HEK293 (cell line): ENCODE measurements at regions not wholly inside any gene's neighbourhood (a gene's known extent, or its start where the extent isn't known, plus 50 kb on each side); places are given as distances from the start of the nearest gene placed in this dataset.

ENCODE experiments used
- CTCF ChIA-PET: fragments of 350-600 bp; formaldehyde crosslinking; extraction: SDS; loops from one replicate; lab custom pipeline; 2021; ENCODE audit warnings: antibody characterized with exemption; lab: Yijun Ruan, JAX
- POLR2A ChIA-PET: fragments of 300-600 bp; formaldehyde crosslinking; extraction: SDS; loops from one replicate; lab custom pipeline; 2020; ENCODE audit warnings: antibody characterized with exemption, inconsistent platforms; lab: Yijun Ruan, JAX
- H3K27ac ChIP-seq: fragments of 200-500 bp; sonication (Bioruptor generic); 2 replicates; pipeline ENCODE4 v1.5.1; 2014; ENCODE audit warnings: low read depth, low read length, control low read depth, inconsistent platforms; ENCODE audit errors: extremely low read depth
- H3K36me3 ChIP-seq, 2 experiments: fragments of 200-500 bp in 1 of 2; sonication (Bioruptor generic) in 1 of 2; 1 replicate in 1 of 2; 2 replicates in 1 of 2; pipeline ENCODE4 v1.5.1; 2014 to 2017; ENCODE audit warnings: inconsistent platforms in 2 of 2, low read length in 2 of 2; ENCODE audit not compliant: control insufficient read depth in 2 of 2, insufficient read depth in 1 of 2
- H3K4me1 ChIP-seq: fragments of 200-500 bp; sonication (Bioruptor generic); 2 replicates; pipeline ENCODE4 v1.5.1; 2014; ENCODE audit warnings: mild to moderate bottlenecking, low read length, inconsistent platforms; ENCODE audit not compliant: control insufficient read depth, insufficient read depth
- H3K4me3 ChIP-seq: 2 replicates; pipeline ENCODE4 v1.5.1; 2011; ENCODE audit warnings: low read depth, mild to moderate bottlenecking, control low read depth, low read length, moderate library complexity
- H3K9me3 ChIP-seq: fragments of 200-500 bp; sonication (Bioruptor generic); 2 replicates; pipeline ENCODE4 v1.5.1; 2014; ENCODE audit warnings: low read depth, low read length, inconsistent platforms; ENCODE audit not compliant: control insufficient read depth, insufficient read depth
- ATF2 ChIP-seq: fragments of 450-650 bp; formaldehyde crosslinking; IDR thresholded peaks from 2 replicates; pipeline ENCODE4 v1.5.1; 2016; ENCODE audit warnings: missing biosample characterization, missing genetic modification characterization, low read depth
- HIC1 ChIP-seq: fragments of 450-650 bp; formaldehyde crosslinking; IDR thresholded peaks from 2 replicates; pipeline ENCODE4 v1.5.1; 2016; ENCODE audit warnings: missing biosample characterization, missing genetic modification characterization
- KLF7 ChIP-seq: fragments of 450-650 bp; formaldehyde crosslinking; IDR thresholded peaks from 2 replicates; pipeline ENCODE4 v1.5.1; 2016; ENCODE audit warnings: missing biosample characterization, missing genetic modification characterization, borderline replicate concordance
- KLF8 ChIP-seq: fragments of 450-650 bp; formaldehyde crosslinking; IDR thresholded peaks from 2 replicates; pipeline ENCODE4 v1.5.1; 2016; ENCODE audit warnings: missing biosample characterization, missing genetic modification characterization
- PBX3 ChIP-seq: sonication (generic); formaldehyde crosslinking; IDR thresholded peaks from 2 replicates; pipeline ENCODE4 v1.8.1; 2022; ENCODE audit warnings: mild to moderate bottlenecking, moderate library complexity, missing genetic modification reagents
- ZBTB21 ChIP-seq: fragments of 450-650 bp; formaldehyde crosslinking; IDR thresholded peaks from 2 replicates; pipeline ENCODE4 v1.5.1; 2017; ENCODE audit warnings: missing biosample characterization, missing genetic modification characterization
- ZBTB26 ChIP-seq: fragments of 450-650 bp; formaldehyde crosslinking; optimal IDR thresholded peaks from 2 replicates; pipeline ENCODE3; 2016; ENCODE audit warnings: missing biosample characterization, mild to moderate bottlenecking, missing genetic modification characterization
- ZBTB6 ChIP-seq: fragments of 450-650 bp; formaldehyde crosslinking; IDR thresholded peaks from 2 replicates; pipeline ENCODE4 v1.5.1; 2017; ENCODE audit warnings: missing biosample characterization, missing genetic modification characterization
- ZEB2 ChIP-seq: fragments of 450-650 bp; formaldehyde crosslinking; IDR thresholded peaks from 2 replicates; pipeline ENCODE4 v1.5.1; 2016; ENCODE audit warnings: missing biosample characterization, missing genetic modification characterization
- ZFP69B ChIP-seq: fragments of 450-650 bp; formaldehyde crosslinking; IDR thresholded peaks from 2 replicates; pipeline ENCODE4 v1.5.1; 2016; ENCODE audit warnings: missing biosample characterization, missing genetic modification characterization
- ZNF16 ChIP-seq: fragments of 450-650 bp; formaldehyde crosslinking; IDR thresholded peaks from 2 replicates; pipeline ENCODE4 v1.5.1; 2016; ENCODE audit warnings: low read depth, missing biosample characterization, missing genetic modification characterization
- ZNF169 ChIP-seq: fragments of 450-650 bp; formaldehyde crosslinking; IDR thresholded peaks from 2 replicates; pipeline ENCODE4 v1.5.1; 2016; ENCODE audit warnings: missing biosample characterization, missing genetic modification characterization
- ZNF223 ChIP-seq: fragments of 450-650 bp; formaldehyde crosslinking; IDR thresholded peaks from 2 replicates; pipeline ENCODE4 v1.5.1; 2016; ENCODE audit warnings: missing biosample characterization, missing genetic modification characterization
- ZNF280D ChIP-seq: fragments of 450-650 bp; formaldehyde crosslinking; IDR thresholded peaks from 2 replicates; pipeline ENCODE4 v1.5.1; 2016; ENCODE audit warnings: missing biosample characterization, missing genetic modification characterization
- ZNF302 ChIP-seq: fragments of 450-650 bp; formaldehyde crosslinking; IDR thresholded peaks from 2 replicates; pipeline ENCODE4 v1.5.1; 2016; ENCODE audit warnings: missing biosample characterization, missing genetic modification characterization, low read depth
- ZNF501 ChIP-seq: fragments of 450-650 bp; formaldehyde crosslinking; IDR thresholded peaks from 2 replicates; pipeline ENCODE4 v1.5.1; 2016; ENCODE audit warnings: missing biosample characterization, missing genetic modification characterization
- ZNF561 ChIP-seq: fragments of 450-650 bp; IDR thresholded peaks from 2 replicates; pipeline ENCODE4 v1.5.1; 2018; ENCODE audit warnings: missing biosample characterization, missing genetic modification characterization, borderline replicate concordance
- ZSCAN4 ChIP-seq: fragments of 450-650 bp; formaldehyde crosslinking; IDR thresholded peaks from 2 replicates; pipeline ENCODE4 v1.5.1; 2017; ENCODE audit warnings: missing biosample characterization, missing genetic modification characterization

- TF ChIP-seq ZBTB6 (tag by site-specific recombination): peak; percentile 57
Measured at GRCh38 chr6:126188279-126188909, 151.5 kb upstream of the CENPW start (continued).

GRCh38 chr6:126195625-126196236 is 144.2 kb upstream of the CENPW start:
- ChIA-PET POLR2A (no interaction called here), CTCF (interaction anchor here (1.0 to 1.5 kb wide), 3 partner anchors 12 to 200 kb away, joined by 3 to 5 read pairs (median 4); no protein-coding TSS in a partner anchor)
- H3K9me3 ChIP-seq: no peaks in the 10 kb centered on the region
- H3K27ac ChIP-seq: no peak overlapping the region
- TF ChIP-seq ZNF280D (tag by site-specific recombination) (no peak), ATF2 (peak; percentile 59)
- H3K36me3 ChIP-seq: no peaks in the 10 kb centered on the region
- H3K4me1 ChIP-seq: no peaks in the 10 kb centered on the region
- no peak overlapping the region for H3K4me3 ChIP-seq

GRCh38 chr6:126198631-126199030 is 141.3 kb upstream of the CENPW start:
- Histone ChIP-seq H3K4me1 (no peaks in the 10 kb centered on the region), H3K36me3 (no peaks in the 10 kb centered on the region), H3K27ac (no peak overlapping the region), H3K4me3 (no peak overlapping the region), H3K9me3 (no peaks in the 10 kb centered on the region)
- ChIA-PET CTCF (interaction anchor here (0.7 kb wide), 1 partner anchor 13 kb away, joined by 3 read pairs; no protein-coding TSS in a partner anchor), POLR2A (no interaction called here)
- TF ChIP-seq ZFP69B (tag by site-specific recombination): no peak
- TF ChIP-seq ZBTB26: no peak
- no peak for TF ChIP-seq ZNF169 (tag by site-specific recombination)
- no peak for TF ChIP-seq ZNF223 (tag by site-specific recombination)
- TF ChIP-seq ZNF302 (tag by site-specific recombination): no peak
- TF ChIP-seq ZNF16 (tag by site-specific recombination): no peak
- no peak for TF ChIP-seq KLF8
- TF ChIP-seq ZNF501: no peak
- no peak for TF ChIP-seq ZSCAN4
- TF ChIP-seq HIC1 (tag by site-specific recombination): no peak
- TF ChIP-seq KLF7 (tag by site-specific recombination): no peak
- TF ChIP-seq PBX3: no peak
- TF ChIP-seq ZBTB21 (tag by site-specific recombination): no peak
- no peak for TF ChIP-seq ZEB2 (tag by site-specific recombination)
- no peak for TF ChIP-seq ZNF561 (tag by site-specific recombination)
